Keratinocyte (primary cell): ENCODE measurements at regions not wholly inside any gene's neighbourhood (a gene's known extent, or its start where the extent isn't known, plus 50 kb on each side); places are given as distances from the start of the nearest gene placed in this dataset.

Experiments
- CTCF ChIP-seq, 3 experiments: IDR thresholded peaks in 1 of 3; conservative IDR thresholded peaks in 1 of 3; optimal IDR thresholded peaks in 1 of 3; 2 replicates in 2 of 3; 3 replicates in 1 of 3; pipeline versions ENCODE3 to v1.5.1; 2011; ENCODE audit warnings: low read length in 3 of 3, mild to moderate bottlenecking in 3 of 3, moderate library complexity in 2 of 3, control low read depth in 1 of 3, inconsistent platforms in 1 of 3; ENCODE audit not compliant: insufficient read depth in 2 of 3; ENCODE audit errors: extremely low read depth in 1 of 3
- EZH2 ChIP-seq: IDR thresholded peaks from one replicate; pipeline ENCODE4 v1.6.1; 2012; ENCODE audit warnings: inconsistent platforms, mild to moderate bottlenecking, low read length, moderate library complexity

- no peak for TF ChIP-seq CTCF (optimal IDR thresholded peaks at IDR 0.05 in 1 of 3, IDR thresholded peaks at IDR 0.05 in 1 of 3, conservative IDR thresholded peaks at IDR 0.05 in 1 of 3; ENCODE audit: extremely low read depth in 1 of 3, insufficient read depth in 2 of 3, low read length in 3 of 3)
- TF ChIP-seq EZH2, result no peak
Observed at GRCh38 chr5:89968958-89969381, 440.6 kb downstream of the CETN3 start.
